ENCODE measurements at regions not wholly inside any gene's neighbourhood (a gene's known extent, or its start where the extent isn't known, plus 50 kb on each side); places are given as distances from the start of the nearest gene placed in this dataset.

- no peak overlapping the region for H3K4me3 ChIP-seq (ENCODE audit: low read depth, low read length)
- DNase-seq (ENCODE audit: low read depth, low spot score): no peak
- CTCF ChIA-PET: no interaction called here
- no peak for TF ChIP-seq CTCF (IDR thresholded peaks at IDR 0.05; ENCODE audit: insufficient read depth, low read length, missing control alignments)
- POLR2A ChIA-PET: no interaction called here
Measured at GRCh38 chr2:164260506-164260905, 360.8 kb downstream of the GRB14 start.

GRCh38 chr2:164257742-164258141 is 363.5 kb downstream of the GRB14 start:
- POLR2A ChIA-PET: no interaction called here
- DNase-seq (ENCODE audit: low read depth, low spot score): no peak
- CTCF ChIA-PET: no interaction called here
- TF ChIP-seq CTCF (IDR thresholded peaks at IDR 0.05; ENCODE audit: insufficient read depth, low read length, missing control alignments): no peak
- no peak overlapping the region for H3K4me3 ChIP-seq (ENCODE audit: low read depth, low read length)

GRCh38 chr2:164252568-164253287 is 368.6 kb downstream of the GRB14 start:
- no peak for DNase-seq (ENCODE audit: low read depth, low spot score)
- ChIA-PET POLR2A (no interaction called here), CTCF (no interaction called here)
- H3K4me3 ChIP-seq (ENCODE audit: low read depth, low read length): no peak overlapping the region
- no peak for TF ChIP-seq CTCF (IDR thresholded peaks at IDR 0.05; ENCODE audit: insufficient read depth, low read length, missing control alignments)

- POLR2A ChIA-PET: no interaction called here
- CTCF ChIA-PET: no interaction called here
- DNase-seq (ENCODE audit: low read depth, low spot score): no peak
- no peak overlapping the region for H3K4me3 ChIP-seq (ENCODE audit: low read depth, low read length)
- TF ChIP-seq CTCF (IDR thresholded peaks at IDR 0.05; ENCODE audit: insufficient read depth, low read length, missing control alignments): no peak
Measured at GRCh38 chr2:164243315-164243714, 378.0 kb downstream of the GRB14 start.

GRCh38 chr2:164242409-164242808 is 378.9 kb downstream of the GRB14 start:
- DNase-seq (ENCODE audit: low read depth, low spot score): no peak
- no peak for TF ChIP-seq CTCF (IDR thresholded peaks at IDR 0.05; ENCODE audit: insufficient read depth, low read length, missing control alignments)
- CTCF ChIA-PET: no interaction called here
- no peak overlapping the region for H3K4me3 ChIP-seq (ENCODE audit: low read depth, low read length)
- POLR2A ChIA-PET: no interaction called here

GRCh38 chr2:164234074-164234473 is 387.2 kb downstream of the GRB14 start:
- no peak for TF ChIP-seq CTCF (IDR thresholded peaks at IDR 0.05; ENCODE audit: insufficient read depth, low read length, missing control alignments)
- no peak for DNase-seq (ENCODE audit: low read depth, low spot score)
- POLR2A ChIA-PET: no interaction called here
- H3K4me3 ChIP-seq (ENCODE audit: low read depth, low read length): no peak overlapping the region
- CTCF ChIA-PET: no interaction called here

Data from AG04449 (cell line).